ENCODE measurements at regions not wholly inside any gene's neighbourhood (a gene's known extent, or its start where the extent isn't known, plus 50 kb on each side); places are given as distances from the start of the nearest gene placed in this dataset.
"Not testable (repeated sequence)": the region's sequence is repeated elsewhere in the genome, so short reads cannot be mapped to it uniquely, and the experiment has no call there.

DNA sequence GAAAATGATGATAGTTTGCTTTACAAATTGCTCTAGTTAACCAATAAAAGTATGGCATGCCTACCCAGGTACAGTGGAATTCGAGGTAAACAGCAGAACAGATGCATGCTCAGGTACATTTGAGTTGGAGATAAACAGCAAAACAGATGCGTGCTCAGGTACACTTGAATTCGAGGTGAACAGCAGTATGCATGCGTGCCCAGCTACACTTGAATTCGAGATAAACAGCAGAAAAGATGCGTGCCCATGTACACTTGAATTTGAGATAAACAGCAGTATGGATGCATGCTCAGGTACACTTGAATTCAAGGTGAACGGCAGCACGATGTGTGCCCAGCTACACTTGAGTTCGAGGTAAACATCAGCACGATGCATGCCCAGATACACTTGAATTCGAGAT is 155.2 kb upstream of the TPTE start:
- DNase-seq (ENCODE audit: low spot score) = not testable (repeated sequence)

DNA sequence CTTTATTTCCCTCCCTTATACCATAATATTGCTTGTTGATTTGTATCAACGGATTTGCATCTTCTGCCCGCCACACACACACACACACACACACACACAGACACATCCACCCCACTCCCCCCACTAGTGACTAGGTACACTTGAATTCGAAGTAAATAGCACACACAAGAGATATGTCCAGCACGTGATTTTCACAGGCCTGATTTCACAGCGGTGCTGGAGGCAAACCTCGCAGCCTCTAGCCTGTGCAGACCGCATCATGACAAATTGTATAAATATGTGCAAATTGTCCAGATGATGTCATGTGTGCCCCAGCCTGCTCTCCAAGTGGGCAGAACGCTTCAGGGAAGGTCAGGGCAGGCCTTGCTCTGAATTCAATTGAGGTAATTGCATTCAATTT is 153.8 kb upstream of the TPTE start:
- not testable (repeated sequence) for DNase-seq (ENCODE audit: low spot score)

DNA sequence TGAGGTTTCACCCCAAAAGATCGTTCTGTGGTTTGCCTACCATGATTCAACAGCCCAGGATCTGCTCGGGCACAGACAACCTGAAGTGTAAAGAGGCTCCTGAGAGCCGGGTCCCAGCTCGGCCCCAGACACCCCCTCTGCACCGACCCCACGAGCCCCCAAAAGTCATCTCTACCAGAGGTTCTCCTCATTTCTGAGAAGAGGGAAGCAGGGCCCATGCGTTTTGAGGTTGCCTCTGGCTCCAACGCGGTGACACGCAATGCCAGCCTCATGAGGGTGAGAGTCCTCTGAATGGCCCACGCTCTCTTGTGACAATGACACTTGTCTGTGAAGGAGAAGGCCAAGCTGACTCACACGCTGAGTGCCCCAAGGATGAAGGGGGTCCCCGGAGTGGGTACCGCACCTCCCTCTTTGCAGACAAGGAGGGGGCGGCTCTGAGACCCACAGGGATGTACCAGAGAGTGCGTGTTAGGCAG is 153.0 kb upstream of the TPTE start:
- not testable (repeated sequence) for DNase-seq (ENCODE audit: low spot score)

DNA sequence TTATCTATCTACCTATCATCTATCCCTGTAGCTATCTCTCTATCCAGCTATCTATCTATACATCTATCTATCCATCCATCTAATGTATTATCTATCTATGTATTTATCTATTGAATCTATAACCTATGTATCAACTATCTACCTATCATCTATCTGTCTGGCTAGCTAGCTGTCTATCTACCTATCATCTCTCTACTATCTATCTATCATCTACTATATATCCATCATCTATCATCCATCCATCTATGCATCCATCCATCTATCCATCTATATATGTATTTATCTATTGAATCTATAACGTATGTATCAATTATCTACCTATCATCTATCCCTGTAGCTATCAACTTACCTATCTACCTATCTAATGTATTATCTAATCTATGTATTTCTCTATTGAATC is 152.1 kb upstream of the TPTE start:
- DNase-seq (ENCODE audit: low spot score) = not testable (repeated sequence)

DNA sequence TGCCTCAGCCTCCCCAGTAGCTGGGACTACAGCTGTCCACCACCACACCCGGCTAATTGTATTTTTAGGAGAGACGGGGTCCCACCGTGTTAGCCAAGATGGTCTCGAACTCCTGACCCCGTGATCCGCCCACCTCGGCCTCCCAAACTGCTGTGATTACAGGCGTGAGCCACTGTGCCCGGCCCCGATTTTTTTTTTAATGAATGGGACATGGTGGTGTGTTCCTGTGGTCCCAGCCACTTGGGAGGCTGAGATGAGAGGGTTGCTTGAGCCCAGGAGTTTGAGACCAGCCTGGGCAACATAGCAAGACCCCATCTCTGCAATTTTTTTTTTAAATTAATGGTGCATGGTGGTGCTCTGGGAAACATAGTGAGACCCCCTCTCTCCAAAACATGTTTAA is 143.6 kb upstream of the TPTE start:
- DNase-seq (ENCODE audit: low spot score) = not testable (repeated sequence)

DNA sequence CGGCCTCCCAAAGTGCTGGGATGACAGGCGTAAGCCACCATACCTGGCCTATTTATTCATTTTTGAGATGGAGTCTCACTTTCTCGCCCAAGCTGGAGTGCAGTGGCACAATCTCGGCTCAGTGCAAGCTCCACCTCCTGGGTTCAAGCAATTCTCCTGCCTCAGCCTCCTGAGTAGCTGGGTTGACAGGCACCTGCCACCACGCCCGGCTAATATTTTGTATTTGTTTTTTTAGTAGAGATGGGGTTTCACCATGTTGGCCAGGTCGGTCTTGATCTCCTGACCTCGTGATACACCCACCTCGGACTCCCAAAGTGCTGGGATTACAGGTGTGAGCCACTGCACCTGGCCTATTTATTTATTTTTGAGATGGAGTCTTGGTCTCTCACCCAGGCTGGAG is 141.6 kb upstream of the TPTE start:
- not testable (repeated sequence) for DNase-seq (ENCODE audit: low spot score)

DNA sequence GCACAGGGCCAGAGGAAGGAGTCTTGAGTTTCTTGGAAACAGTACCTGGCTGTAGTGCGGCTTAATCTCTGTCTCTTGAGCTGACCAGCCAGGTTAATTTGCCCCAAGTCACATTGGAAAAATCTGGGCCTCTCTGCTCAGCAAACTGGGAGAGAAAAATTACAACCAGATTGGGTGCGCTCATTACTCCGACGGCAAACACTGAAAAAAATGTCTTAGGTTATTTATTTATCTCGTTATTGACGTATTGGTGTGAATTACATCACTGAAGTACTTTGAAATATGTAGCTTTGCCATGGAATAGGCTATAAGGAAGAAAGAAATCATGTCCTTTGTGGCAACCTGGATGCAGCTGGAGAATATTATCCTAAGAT is 139.7 kb upstream of the TPTE start:
- DNase-seq (ENCODE audit: low spot score) = not testable (repeated sequence)

DNA sequence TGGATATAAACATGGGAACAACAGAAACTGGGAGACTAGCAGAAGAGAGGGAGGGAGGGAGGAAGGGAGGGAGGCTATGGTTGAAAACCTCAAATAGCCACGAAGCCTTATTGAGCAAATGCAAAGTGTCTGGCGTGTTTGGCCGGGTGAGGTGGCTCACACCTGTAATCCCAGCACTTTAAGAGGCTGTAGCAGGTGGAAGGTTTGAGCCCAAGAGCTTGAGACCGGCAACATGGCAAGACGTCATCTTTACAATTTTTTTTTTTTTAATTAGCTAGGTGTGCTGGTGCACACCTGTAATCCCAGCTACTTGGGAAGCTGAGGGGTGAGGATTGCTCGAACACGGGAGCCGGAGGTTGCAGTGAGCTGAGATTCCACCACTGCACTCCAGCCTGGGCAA is 139.2 kb upstream of the TPTE start:
- not testable (repeated sequence) for DNase-seq (ENCODE audit: low spot score)

DNA sequence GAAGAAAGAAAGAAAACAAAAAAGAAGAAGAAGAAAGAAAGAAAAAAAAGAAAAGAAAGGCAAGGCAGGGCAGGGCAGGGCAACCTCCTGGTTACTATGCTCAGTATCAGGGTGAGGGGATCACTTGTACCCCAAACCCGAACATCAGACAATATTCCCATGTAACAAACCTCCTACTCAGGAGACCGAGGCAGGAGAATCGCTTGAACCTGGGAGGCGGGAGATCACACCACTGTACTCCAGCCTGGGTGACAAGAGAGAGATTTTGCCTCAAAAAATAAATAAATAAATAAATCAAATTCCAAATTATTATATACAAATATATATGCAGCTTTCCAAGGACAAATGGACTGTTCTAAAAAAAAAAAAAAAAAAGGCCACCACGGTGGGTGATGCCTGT is 138.8 kb upstream of the TPTE start:
- DNase-seq (ENCODE audit: low spot score) = not testable (repeated sequence)

DNA sequence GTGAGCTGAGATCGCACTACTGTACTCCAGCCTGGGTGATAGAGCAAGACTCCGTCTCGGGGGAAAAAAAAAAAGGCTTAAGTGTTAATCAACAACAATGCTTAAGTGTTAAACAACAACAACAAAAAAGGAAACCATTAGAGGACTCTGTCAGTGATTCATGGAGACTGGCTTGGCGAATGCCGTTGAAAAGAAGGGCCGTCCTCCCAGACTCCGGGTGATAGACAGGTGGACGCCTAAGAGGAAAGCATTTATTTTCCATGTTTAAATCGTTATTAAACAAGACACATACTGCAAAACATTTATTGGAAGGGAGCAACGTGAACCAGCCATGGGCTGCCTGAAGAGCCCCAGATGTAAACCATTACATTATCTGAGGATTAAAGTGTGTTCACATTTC is 137.8 kb upstream of the TPTE start:
- not testable (repeated sequence) for DNase-seq (ENCODE audit: low spot score)

DNA sequence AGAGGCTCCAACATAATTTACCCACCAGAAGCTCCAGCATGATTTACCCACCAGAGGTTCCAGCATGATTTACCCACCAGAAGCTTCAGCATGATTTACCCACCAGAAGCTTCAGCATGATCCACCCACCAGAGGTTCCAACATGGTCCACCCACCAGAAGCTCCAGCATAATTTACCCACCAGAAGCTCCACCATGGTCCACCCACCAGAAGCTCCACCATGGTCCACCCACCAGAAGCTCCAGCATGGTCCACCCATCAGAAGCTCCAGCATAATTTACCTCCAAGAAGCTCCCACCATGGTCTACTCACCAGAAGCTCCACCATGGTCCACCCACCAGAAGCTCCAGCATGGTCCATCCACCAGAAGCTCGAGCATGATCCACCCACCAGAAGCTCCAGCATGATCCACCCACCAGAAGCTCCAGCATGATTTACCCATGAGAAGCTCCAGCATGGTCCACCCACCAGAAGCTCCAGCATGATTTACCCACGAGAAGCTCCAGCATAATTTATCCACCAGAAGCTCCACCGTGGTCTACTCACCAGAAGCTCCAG is 137.0 kb upstream of the TPTE start:
- not testable (repeated sequence) for DNase-seq (ENCODE audit: low spot score)

DNA sequence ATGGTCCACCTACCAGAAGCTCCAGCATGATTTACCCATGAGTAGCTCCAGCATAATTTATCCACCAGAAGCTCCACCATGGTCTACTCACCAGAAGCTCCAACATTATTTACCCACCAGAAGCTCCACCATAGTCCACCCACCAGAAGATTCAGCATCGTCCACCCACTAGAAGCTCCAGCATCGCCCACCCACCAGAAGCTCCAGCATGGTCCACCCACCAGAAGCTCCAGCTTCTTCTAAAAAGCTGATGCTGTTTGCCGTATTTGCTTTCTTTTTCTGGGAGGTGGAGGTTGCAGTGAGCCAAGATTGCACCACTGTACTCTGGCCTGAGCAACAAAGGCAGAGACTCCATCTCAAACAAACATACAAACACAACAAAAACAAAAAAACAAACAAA is 136.2 kb upstream of the TPTE start:
- DNase-seq (ENCODE audit: low spot score) = not testable (repeated sequence)

DNA sequence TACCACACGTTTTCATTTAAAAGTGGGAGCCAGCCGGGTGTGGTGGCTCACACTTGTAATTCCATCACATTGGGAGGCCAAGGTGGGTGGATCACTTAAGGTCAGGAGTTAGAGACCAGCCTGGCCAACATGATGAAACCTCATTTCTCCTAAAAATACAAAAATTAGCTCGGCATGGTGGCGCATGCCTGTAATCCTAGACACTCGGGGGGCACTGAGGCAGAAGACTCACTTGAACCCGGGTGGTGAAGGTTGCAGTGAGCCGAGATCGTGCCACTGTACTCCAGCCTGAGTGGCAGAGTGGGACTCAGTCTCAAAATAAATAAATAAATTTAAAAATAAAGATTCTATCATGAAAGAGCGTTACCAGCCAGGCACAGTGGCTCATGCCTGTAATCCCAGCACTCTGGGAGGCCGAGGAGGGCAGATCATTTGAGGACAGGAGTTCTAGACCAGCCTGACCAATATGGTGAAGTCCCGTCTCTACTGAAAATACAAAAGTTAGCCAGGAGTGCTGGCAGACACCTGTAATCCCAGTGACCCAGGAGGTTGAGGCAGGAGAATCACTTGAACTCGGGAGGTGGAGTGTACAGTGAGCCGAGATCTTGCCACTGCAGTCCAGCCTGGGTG is 135.4 kb upstream of the TPTE start:
- not testable (repeated sequence) for DNase-seq (ENCODE audit: low spot score)

DNA sequence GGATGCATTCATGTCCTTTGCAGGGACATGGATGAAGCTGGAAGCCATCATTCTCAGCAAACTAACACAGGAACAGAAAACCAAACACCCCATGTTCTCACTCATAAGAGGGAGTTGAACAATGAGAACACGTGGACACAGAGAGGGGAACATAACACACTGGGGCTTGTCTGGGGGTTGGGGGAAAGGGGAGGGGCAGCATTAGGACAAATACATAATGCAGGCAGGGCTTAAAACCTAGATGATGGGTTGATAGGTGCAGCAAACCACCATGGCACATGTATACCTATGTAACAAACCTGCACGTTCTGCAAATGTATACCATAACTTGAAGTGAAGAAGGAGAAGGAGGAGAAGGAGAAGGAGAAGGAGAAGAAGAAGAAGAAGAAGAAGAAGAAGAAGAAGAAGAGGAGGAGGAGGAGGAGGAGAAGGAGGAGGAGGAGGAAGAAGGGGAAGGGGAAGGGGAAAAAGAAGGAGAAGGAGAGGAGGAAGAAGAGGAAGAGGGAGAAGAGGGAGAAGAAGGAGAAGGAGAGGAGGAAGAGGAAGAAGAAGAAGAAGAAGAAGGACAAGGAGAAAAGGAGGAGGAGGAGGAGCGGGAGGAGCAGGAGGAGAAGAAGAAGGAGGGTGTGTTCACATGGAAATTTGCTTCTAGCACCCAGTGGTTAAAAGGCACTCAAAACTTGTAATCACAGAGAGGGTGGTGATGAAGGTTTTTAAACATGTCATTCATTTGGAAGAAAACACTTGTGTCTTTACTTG is 133.5 kb upstream of the TPTE start:
- not testable (repeated sequence) for DNase-seq (ENCODE audit: low spot score)

DNA sequence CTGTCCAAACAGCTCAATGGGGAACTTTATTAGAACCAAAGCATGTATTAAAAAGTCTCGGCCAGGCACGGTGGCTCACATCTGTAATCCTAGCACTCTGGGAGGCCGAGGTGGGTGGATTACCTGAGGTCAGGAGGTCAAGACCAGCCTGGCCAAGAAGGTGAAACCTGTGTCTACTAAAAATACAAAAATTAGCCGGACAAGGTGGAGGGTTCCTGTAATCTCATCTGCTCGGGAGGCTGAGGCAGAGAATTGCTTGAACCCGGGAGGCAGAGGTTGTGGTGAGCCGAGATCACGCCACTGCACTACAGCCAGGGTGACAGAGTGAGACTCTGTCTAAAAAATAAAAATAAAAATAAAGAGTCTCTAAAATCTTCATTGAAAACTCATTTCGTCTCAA is 132.8 kb upstream of the TPTE start:
- not testable (repeated sequence) for DNase-seq (ENCODE audit: low spot score)

DNA sequence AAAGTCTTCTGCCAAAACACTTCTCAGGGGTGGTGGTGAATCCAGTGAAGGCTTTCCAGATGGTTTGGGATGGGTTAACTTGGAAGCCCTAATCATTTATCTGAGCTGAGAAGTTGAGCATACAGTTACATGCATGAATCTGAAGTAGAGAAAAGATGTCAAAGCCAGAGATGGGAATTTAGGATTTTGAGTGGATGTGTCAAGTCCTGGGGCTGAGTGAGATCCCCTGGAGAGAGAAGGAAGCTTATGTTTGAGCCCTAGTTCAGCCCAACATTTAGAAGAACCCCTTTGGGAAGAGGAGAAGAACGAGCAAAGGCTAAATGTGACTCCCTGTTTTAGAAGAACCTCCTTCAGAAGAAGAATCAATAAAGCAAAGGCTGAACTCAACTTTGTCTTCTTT is 129.1 kb upstream of the TPTE start:
- DNase-seq (ENCODE audit: low spot score) = not testable (repeated sequence)

DNA sequence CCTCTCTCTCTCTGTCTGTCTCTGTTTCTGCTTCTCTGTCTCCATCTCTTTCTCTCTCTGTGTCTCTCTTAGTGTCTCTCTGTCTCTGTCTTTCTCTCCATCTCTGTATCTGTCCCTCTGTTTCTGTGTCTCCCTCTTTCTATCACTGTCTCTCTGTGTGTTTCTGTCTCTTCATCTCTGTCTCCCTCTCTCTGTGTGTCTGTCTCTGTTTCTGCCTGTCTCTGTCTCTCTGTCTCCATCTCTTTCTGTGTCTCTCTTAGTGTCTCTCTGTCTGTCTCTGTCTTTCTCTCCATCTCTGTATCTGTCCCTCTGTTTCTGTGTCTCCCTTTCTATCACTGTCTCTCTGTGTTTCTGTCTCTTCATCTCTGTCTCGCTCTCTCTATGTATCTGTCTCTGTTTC is 125.4 kb upstream of the TPTE start:
- not testable (repeated sequence) for DNase-seq (ENCODE audit: low spot score)

DNA sequence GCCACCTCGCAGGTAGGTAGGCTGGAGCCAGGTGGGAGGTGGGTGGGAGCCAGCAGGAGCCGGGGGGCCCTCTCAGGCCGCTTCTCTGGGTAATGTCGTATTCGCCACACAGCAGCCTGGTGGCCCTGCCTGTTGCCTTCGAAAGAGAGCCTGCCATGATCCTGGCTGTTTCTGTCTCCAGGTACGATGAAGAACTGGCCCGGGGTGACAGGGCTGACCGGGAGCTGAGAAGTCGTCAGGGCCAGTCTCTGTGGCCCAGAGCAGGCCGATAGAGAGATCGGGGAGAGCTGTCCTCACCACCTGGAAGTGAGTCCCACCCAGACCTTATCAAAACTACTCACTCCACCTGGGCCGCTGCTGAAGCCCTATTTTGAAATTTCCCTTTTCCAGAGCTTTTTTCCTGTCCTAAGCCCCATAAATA is 123.9 kb upstream of the TPTE start:
- DNase-seq (ENCODE audit: low spot score) = not testable (repeated sequence)

DNA sequence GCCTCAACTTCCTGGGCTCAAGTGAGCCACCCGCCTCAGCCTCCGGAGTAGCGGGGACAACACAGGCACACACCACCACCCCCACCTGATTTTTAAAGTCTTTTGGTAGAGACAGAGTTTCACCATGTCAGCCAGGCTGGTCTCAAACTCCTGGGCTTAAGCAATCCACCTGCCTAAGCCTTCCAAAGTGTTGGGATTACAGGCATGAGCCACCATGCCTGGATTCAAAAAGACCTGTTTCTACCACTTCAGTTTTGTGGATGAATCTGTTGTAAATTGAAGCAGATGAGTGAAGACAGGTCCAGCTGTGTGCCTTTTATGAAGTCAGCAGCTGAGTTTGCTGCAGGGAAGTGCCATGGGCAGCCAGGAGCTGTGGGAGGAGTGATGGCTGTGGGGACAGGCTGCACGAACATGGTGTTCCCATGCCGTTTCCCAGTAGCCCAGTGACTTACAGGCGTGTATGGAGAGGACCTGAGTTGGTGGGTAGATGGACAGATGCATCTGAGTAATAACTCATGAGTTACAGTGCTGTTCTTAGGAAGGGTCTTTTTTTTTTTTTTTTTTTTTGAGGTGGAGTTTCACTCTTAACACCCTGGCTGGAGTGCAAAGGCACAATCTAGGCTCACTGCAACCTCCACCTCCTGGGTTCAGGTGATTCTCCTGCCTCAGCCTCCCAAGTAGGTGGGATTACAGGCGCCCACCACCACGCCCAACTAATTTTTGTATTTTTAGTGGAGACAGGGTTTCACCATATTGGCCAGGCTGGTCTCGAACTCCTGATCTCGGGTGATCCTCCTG is 122.5 kb upstream of the TPTE start:
- DNase-seq (ENCODE audit: low spot score) = not testable (repeated sequence)

DNA sequence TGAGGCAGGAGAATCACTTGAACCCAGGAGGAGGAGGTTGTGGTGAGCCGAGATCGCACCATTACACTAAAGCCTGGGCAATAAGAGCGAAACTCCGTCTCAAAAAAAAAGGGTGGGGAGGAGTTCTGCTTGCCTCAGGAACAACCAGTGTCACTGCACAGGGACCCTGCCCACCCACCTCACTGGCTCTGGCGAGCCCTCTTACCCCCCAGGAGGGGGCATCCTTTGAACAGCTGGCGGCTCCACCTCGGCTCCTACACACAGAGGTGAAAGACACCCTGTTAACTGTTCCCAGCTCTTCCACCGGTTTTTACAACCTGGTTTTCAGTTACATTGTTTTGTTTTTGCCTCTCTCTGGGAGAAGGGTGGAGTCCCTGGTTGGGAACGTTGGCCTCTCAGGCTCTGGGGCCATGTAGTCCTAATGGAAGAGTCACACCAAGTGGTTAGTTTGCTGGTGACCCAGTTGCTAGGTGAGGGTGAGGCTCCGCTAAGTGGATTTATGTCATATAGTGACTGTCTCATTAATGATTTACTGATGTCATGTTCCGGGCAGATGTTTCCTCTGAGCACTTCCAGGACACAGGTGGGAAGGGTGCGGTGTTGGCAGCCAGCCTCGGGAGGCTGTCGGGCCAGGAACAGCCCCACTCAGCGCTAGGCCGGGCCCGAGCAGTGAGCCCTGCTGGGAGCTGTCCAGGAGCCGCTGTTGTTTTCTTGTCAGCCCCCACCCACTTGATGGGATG is 120.6 kb upstream of the TPTE start:
- DNase-seq (ENCODE audit: low spot score) = not testable (repeated sequence)

DNA sequence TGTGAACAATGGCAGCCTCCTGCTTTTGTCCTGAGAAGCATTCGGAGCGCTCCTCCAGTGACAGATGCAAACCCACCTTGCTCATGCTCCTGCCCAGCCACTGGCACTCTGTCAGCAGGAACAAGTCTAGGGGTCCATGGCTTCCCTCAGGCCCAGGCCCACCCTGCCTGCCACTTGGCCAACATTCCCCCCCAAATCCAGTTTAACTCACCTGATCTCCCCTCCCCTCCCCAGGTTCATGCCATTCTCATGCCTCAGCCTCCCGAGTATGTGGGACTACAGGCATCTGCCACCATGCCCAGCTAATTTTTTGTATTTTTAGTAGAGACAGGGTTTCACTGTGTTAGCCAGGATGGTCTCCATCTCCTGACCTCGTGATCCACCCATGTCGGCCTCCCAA is 118.9 kb upstream of the TPTE start:
- not testable (repeated sequence) for DNase-seq (ENCODE audit: low spot score)

DNA sequence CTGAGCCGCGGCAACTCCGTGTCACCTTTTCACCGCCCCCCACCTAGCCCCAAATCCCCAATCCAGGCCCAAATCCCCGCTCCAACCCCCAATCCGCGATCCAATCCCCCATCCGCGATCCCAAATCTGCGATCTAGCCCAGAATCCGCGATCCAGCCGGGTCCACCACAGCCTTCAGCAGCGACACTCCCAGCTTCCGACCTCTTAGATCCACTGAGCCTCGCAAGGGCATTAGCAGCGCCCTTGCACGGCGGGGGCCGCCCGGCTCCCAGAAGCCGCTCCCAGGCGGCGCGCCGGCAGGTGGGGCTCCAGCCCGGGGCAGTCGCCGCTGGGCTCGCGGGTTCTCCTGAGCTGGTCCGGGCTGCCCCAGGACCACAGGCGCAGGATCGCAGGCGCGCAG is 116.1 kb upstream of the TPTE start:
- DNase-seq (ENCODE audit: low spot score) = not testable (repeated sequence)
